HEK293T (cell line): ENCODE measurements at regions not wholly inside any gene's neighbourhood (a gene's known extent, or its start where the extent isn't known, plus 50 kb on each side); places are given as distances from the start of the nearest gene placed in this dataset.

Experiments
- FOXK2 ChIP-seq: fragments of 450-650 bp; IDR thresholded peaks from 2 replicates; pipeline ENCODE4 v1.6.1; 2016; ENCODE audit warnings: mild to moderate bottlenecking
- FOXM1 ChIP-seq: fragments of 450-650 bp; IDR thresholded peaks from 2 replicates; pipeline ENCODE4 v1.6.1; 2017; ENCODE audit warnings: mild to moderate bottlenecking, borderline replicate concordance
- PKNOX1 ChIP-seq: fragments of 450-650 bp; IDR thresholded peaks from 2 replicates; pipeline ENCODE4 v1.6.1; 2016
- SUZ12 ChIP-seq: fragments of 450-650 bp; IDR thresholded peaks from 2 replicates; pipeline ENCODE4 v1.6.1; 2016; ENCODE audit warnings: mild to moderate bottlenecking

- TF ChIP-seq FOXK2 (no peak), SUZ12 (no peak), FOXM1 (no peak), PKNOX1 (no peak)
These were observed 547.2 kb downstream of the CD83 start for GRCh38 chr6:14664621-14665315.
